Cardiac muscle cell (in vitro differentiated cells and primary cell): ENCODE measurements at regions not wholly inside any gene's neighbourhood (a gene's known extent, or its start where the extent isn't known, plus 50 kb on each side); places are given as distances from the start of the nearest gene placed in this dataset.

Experiments used
- DNase-seq, 2 donors: peaks; one replicate each; pipeline versions ENCODE4 v3.0.0 to v3.0.0-alpha.2; 2010 to 2017; ENCODE audit warnings: low read depth in 1 of 2, low spot score in 1 of 2
- H3K27ac ChIP-seq: fragments of 200-600 bp; sonication (generic); 2 replicates; pipeline ENCODE4 v1.5.1; 2016
- H3K27me3 ChIP-seq: fragments of 200-600 bp; sonication (generic); 2 replicates; pipeline ENCODE4 v1.6.0; 2016; ENCODE audit warnings: control low read depth
- H3K36me3 ChIP-seq: fragments of 200-600 bp; sonication (generic); 2 replicates; pipeline ENCODE4 v1.5.1; 2016; ENCODE audit warnings: control low read depth
- H3K4me1 ChIP-seq: fragments of 200-600 bp; sonication (generic); 2 replicates; pipeline ENCODE4 v1.8.1; 2017; ENCODE audit warnings: low read depth, mild to moderate bottlenecking, mixed run types
- H3K4me3 ChIP-seq: fragments of 200-600 bp; sonication (generic); 2 replicates; pipeline ENCODE4 v1.5.1; 2016; ENCODE audit warnings: mild to moderate bottlenecking
- H3K9me3 ChIP-seq: fragments of 200-600 bp; sonication (generic); 2 replicates; pipeline ENCODE4 v1.5.1; 2017; ENCODE audit warnings: low read depth, mild to moderate bottlenecking, control low read depth
- CTCF ChIP-seq: IDR thresholded peaks from 2 replicates; pipeline ENCODE4 v1.5.1; 2012; ENCODE audit warnings: low read depth, mild to moderate bottlenecking, low read length

GRCh38 chr17:77824102-77824779, 134.3 kb upstream of the TNRC6C start:
- H3K4me3 ChIP-seq: no peak overlapping the region
- TF ChIP-seq CTCF: no peak
- no peak overlapping the region for H3K27ac ChIP-seq
- H3K36me3 ChIP-seq: no peaks in the 10 kb centered on the region
- DNase-seq: no peak
- H3K9me3 ChIP-seq: no peaks in the 10 kb centered on the region
- H3K4me1 ChIP-seq: peaks cover 4% of the 10 kb centered on the region
- no peaks in the 10 kb centered on the region for H3K27me3 ChIP-seq

- no peaks in the 10 kb centered on the region for H3K27me3 ChIP-seq
- no peak overlapping the region for H3K27ac ChIP-seq
- TF ChIP-seq CTCF: no peak
- H3K4me1 ChIP-seq: peaks cover 4% of the 10 kb centered on the region
- no peaks in the 10 kb centered on the region for H3K9me3 ChIP-seq
- H3K4me3 ChIP-seq: no peak overlapping the region
- no peaks in the 10 kb centered on the region for H3K36me3 ChIP-seq
- DNase-seq: no peak
Measured at GRCh38 chr17:77824780-77825280, 133.7 kb upstream of the TNRC6C start.

DNA sequence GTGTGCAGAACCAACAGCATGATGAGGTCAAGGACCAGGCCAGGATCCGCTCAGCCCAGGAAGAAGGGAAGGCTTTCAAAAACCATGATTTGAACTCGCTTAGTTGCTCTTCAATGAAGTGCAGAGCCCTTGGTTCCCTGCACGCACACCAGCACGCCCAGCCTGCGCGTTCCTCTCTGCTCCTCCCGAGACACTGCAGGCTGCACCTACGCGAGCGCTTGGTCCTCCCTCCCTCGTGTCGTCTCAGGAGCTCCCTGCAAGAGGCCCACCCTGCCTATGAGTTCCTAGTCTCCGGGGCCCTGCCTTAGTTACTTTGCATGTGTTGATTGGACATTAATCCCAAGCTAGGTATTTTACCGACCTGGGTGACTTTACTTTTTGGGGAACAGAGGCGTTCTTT, 132.9 kb upstream of the TNRC6C start:
- no peak for DNase-seq
- Histone ChIP-seq H3K27ac (no peak overlapping the region), H3K4me1 (peaks cover 3% of the 10 kb centered on the region), H3K27me3 (no peaks in the 10 kb centered on the region), H3K36me3 (no peaks in the 10 kb centered on the region), H3K4me3 (no peak overlapping the region), H3K9me3 (no peaks in the 10 kb centered on the region)
- TF ChIP-seq CTCF: no peak

DNA sequence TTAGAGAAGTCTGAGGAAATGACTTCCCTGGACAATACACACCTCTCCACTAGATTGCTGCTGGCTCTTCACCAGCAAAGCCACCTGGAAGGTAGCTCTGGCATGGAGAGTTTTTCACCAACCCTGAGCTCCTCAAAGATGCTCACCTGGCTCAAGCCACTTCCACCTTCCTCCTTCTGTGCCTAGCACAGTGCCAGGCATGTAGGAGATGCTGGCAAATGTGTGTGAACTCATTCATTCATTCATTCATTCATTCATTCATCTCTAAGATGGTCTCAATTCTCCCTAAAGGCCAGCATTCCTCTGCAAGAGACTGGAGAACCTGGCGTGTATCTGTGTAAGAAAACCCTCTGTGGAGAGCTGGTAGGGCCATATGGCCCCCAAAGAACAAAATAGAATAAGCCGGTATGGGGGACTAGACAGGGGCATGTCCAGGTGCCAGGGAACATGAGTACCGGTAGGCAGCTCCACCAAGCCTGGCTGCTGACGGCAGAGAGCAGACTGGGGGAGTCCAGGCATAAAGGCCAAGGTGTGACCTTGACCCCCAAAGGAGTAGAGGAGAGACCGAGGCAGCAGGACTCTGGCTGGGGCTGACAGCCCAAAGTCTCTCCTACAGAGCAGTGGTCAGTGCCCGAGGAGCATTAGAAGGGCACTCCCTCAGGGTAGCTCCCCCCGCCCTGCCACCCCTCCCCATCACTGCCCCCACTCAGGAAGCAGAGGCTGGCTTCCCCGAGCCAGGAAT, 132.2 kb upstream of the TNRC6C start:
- no peak for TF ChIP-seq CTCF
- Histone ChIP-seq H3K27me3 (no peaks in the 10 kb centered on the region), H3K27ac (no peak overlapping the region), H3K9me3 (no peaks in the 10 kb centered on the region), H3K4me3 (no peak overlapping the region), H3K36me3 (no peaks in the 10 kb centered on the region), H3K4me1 (no peaks in the 10 kb centered on the region)
- no peak for DNase-seq

- Histone ChIP-seq H3K4me1 (no peaks in the 10 kb centered on the region), H3K4me3 (no peak overlapping the region), H3K9me3 (no peaks in the 10 kb centered on the region), H3K27me3 (no peaks in the 10 kb centered on the region), H3K36me3 (no peaks in the 10 kb centered on the region), H3K27ac (no peak overlapping the region)
- no peak for TF ChIP-seq CTCF
- no peak for DNase-seq
Measured at GRCh38 chr17:77827039-77827438, 131.5 kb upstream of the TNRC6C start.
